Neural cell (in vitro differentiated cells): ENCODE measurements at regions not wholly inside any gene's neighbourhood (a gene's known extent, or its start where the extent isn't known, plus 50 kb on each side); places are given as distances from the start of the nearest gene placed in this dataset.

Experiments
- EZH2 ChIP-seq: fragments of 200-600, 300-800 bp; shearing (Covaris generic), sonication (generic); IDR thresholded peaks from 2 replicates; pipeline ENCODE4 v1.6.1; 2014; ENCODE audit warnings: antibody characterized with exemption, low read length, borderline replicate concordance, mild to moderate bottlenecking; ENCODE audit not compliant: insufficient read depth, poor library complexity, severe bottlenecking
- MXI1 ChIP-seq: fragments of 450-650 bp; conservative IDR thresholded peaks from 2 replicates; pipeline ENCODE4 v1.6.1; 2014; ENCODE audit warnings: antibody characterized with exemption, mild to moderate bottlenecking; ENCODE audit not compliant: poor library complexity, severe bottlenecking
- POLR2AphosphoS5 ChIP-seq: IDR thresholded peaks from 2 replicates; pipeline ENCODE4 v1.6.1; 2012
- RAD21 ChIP-seq: fragments of 450-650 bp; conservative IDR thresholded peaks from 2 replicates; pipeline ENCODE4 v1.6.1; 2014; ENCODE audit warnings: antibody characterized with exemption, mild to moderate bottlenecking, moderate library complexity
- SMC3 ChIP-seq: fragments of 450-650 bp; conservative IDR thresholded peaks from 2 replicates; pipeline ENCODE4 v1.6.1; 2014; ENCODE audit warnings: antibody characterized with exemption, mild to moderate bottlenecking, moderate library complexity; ENCODE audit not compliant: poor library complexity
- TAF1 ChIP-seq: IDR thresholded peaks from 2 replicates; pipeline ENCODE4 v1.6.1; 2012; ENCODE audit warnings: low read depth
- TF ChIP-seq, protein P1 (sequence below): fragments of 450-650 bp; IDR thresholded peaks from 2 replicates; pipeline ENCODE4 v1.5.1; 2014; ENCODE audit warnings: antibody characterized with exemption, mild to moderate bottlenecking, moderate library complexity; ENCODE audit not compliant: poor library complexity, severe bottlenecking
- TF ChIP-seq, protein P2 (sequence below): IDR thresholded peaks from 2 replicates; pipeline ENCODE4 v1.6.1; 2012; ENCODE audit warnings: borderline replicate concordance

DNA sequence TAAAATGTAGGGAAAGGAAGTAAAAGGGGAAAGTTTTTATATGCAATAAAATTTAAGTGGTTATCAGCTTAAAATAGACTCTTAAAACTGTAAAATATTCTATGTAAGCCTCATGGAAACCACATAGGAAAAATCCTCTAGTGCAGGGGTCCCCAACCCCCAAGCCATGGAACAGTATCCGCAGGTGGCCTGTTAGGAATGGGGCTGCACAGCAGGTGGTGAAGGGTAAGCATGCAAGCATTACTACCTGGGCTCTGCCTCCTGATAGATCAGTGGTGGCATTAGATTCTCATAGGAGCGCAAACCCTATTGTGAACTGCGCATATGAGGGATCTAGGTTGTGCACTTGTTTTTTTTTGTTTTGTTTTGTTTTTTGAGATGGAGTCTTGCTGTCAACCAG, 1409.3 kb upstream of the CDH2 start:
- no peak for TF ChIP-seq MXI1
- TF ChIP-seq, protein P1, sequence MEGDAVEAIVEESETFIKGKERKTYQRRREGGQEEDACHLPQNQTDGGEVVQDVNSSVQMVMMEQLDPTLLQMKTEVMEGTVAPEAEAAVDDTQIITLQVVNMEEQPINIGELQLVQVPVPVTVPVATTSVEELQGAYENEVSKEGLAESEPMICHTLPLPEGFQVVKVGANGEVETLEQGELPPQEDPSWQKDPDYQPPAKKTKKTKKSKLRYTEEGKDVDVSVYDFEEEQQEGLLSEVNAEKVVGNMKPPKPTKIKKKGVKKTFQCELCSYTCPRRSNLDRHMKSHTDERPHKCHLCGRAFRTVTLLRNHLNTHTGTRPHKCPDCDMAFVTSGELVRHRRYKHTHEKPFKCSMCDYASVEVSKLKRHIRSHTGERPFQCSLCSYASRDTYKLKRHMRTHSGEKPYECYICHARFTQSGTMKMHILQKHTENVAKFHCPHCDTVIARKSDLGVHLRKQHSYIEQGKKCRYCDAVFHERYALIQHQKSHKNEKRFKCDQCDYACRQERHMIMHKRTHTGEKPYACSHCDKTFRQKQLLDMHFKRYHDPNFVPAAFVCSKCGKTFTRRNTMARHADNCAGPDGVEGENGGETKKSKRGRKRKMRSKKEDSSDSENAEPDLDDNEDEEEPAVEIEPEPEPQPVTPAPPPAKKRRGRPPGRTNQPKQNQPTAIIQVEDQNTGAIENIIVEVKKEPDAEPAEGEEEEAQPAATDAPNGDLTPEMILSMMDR, result no peak
- no peak for TF ChIP-seq SMC3
- TF ChIP-seq, protein P2, sequence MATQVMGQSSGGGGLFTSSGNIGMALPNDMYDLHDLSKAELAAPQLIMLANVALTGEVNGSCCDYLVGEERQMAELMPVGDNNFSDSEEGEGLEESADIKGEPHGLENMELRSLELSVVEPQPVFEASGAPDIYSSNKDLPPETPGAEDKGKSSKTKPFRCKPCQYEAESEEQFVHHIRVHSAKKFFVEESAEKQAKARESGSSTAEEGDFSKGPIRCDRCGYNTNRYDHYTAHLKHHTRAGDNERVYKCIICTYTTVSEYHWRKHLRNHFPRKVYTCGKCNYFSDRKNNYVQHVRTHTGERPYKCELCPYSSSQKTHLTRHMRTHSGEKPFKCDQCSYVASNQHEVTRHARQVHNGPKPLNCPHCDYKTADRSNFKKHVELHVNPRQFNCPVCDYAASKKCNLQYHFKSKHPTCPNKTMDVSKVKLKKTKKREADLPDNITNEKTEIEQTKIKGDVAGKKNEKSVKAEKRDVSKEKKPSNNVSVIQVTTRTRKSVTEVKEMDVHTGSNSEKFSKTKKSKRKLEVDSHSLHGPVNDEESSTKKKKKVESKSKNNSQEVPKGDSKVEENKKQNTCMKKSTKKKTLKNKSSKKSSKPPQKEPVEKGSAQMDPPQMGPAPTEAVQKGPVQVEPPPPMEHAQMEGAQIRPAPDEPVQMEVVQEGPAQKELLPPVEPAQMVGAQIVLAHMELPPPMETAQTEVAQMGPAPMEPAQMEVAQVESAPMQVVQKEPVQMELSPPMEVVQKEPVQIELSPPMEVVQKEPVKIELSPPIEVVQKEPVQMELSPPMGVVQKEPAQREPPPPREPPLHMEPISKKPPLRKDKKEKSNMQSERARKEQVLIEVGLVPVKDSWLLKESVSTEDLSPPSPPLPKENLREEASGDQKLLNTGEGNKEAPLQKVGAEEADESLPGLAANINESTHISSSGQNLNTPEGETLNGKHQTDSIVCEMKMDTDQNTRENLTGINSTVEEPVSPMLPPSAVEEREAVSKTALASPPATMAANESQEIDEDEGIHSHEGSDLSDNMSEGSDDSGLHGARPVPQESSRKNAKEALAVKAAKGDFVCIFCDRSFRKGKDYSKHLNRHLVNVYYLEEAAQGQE, result no peak
- TF ChIP-seq TAF1, result no peak
- no peak for TF ChIP-seq EZH2
- no peak for TF ChIP-seq POLR2AphosphoS5
- TF ChIP-seq RAD21, result no peak
